ENCODE measurements at regions not wholly inside any gene's neighbourhood (a gene's known extent, or its start where the extent isn't known, plus 50 kb on each side); places are given as distances from the start of the nearest gene placed in this dataset.

DNA sequence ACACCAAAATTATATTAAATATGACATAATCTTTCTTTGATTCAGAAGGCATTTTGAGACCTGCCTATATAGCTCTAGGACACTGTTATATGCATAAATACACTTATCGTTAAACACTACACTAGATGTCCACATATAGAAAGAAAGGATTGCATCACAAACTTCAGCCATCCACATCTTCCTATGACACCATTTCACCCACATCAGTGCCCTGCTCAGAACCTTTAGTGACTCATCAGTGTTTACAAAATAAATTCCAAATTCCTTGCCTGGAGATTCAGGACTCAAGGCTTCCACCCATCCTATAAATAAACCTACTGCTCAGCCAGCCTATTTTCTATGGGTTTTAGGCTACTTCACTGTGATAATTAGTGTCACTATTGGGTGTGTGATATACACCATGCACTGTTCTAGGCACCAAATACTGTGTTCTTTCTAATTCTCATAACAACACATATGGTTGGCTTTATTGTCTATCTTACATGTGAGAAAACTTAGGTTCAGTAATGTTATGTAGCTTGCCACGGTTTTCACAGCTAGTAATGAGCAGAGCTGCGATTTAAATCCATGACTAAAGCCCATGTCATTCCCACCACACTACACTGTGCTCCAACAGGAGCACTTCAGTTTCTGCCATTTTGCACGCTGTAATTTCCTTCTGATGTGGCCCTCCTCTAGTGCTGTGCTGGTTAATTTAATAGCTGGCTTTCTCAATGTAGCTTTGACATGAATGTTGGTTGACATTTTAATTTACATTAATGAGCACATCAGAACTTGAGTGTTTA is 103.3 kb downstream of the SREK1 start:
- TF ChIP-seq CTCF (conservative IDR thresholded peaks at IDR 0.05) = no peak
- no peak for TF ChIP-seq EZH2 (IDR thresholded peaks at IDR 0.05; ENCODE audit: low read depth)

All from PC-9 (cell line).